IMR-90 (cell line): ENCODE measurements at regions not wholly inside any gene's neighbourhood (a gene's known extent, or its start where the extent isn't known, plus 50 kb on each side); places are given as distances from the start of the nearest gene placed in this dataset.

Source experiments
- ATAC-seq: fragments of 200-7000 bp; cut with Tn5 transposase; 2 replicates; pipeline ENCODE4 v1.9.1; 2020; ENCODE audit warnings: low read depth, mild to moderate bottlenecking, moderate library complexity
- BruUV-seq: library from RNA; stranded (reverse); fragments of 400-500 nt; replicated peaks from 2 replicates; lab custom pipeline; 2021; lab: Mats Ljungman, UMichigan
- CTCF ChIA-PET: fragments of 300-600 bp; formaldehyde crosslinking; extraction: SDS; loops from one replicate; lab custom pipeline; 2021; ENCODE audit warnings: antibody characterized with exemption; lab: Yijun Ruan, JAX
- POLR2A ChIA-PET: fragments of 300-600 bp; sonication (Branson Sonifier 250); formaldehyde crosslinking; loops from one replicate; lab custom pipeline; 2022; ENCODE audit warnings: antibody characterized with exemption; ENCODE audit not compliant: unreplicated experiment; lab: Charles Lee
- DNase-seq: peaks from one replicate; pipeline ENCODE4 v3.0.0; 2013
- H2AFZ ChIP-seq: replicated peaks from 2 replicates; pipeline ENCODE3; 2013; ENCODE audit warnings: low read length, mild to moderate bottlenecking; ENCODE audit not compliant: poor library complexity
- H2AK5ac ChIP-seq: 2 replicates; pipeline ENCODE4 v1.6.1; 2013; ENCODE audit warnings: low read depth, low read length, inconsistent platforms
- H2AK9ac ChIP-seq: replicated peaks from 2 replicates; pipeline ENCODE3; 2013; ENCODE audit warnings: mild to moderate bottlenecking, low read depth, low read length, moderate library complexity; ENCODE audit not compliant: poor library complexity
- H2BK120ac ChIP-seq: 2 replicates; pipeline ENCODE4 v1.6.1; 2013; ENCODE audit warnings: low read depth, low read length, inconsistent platforms
- H2BK15ac ChIP-seq: 3 replicates; pipeline ENCODE4 v1.6.1; 2013; ENCODE audit warnings: low read depth, low read length, inconsistent platforms
- H2BK20ac ChIP-seq: 2 replicates; pipeline ENCODE4 v1.6.1; 2013; ENCODE audit warnings: low read depth, mild to moderate bottlenecking, inconsistent platforms, low read length, moderate library complexity
- H2BK5ac ChIP-seq: 2 replicates; pipeline ENCODE4 v1.6.1; 2013; ENCODE audit warnings: mild to moderate bottlenecking, low read depth, low read length, inconsistent platforms; ENCODE audit not compliant: poor library complexity, severe bottlenecking
- H3K14ac ChIP-seq: replicated peaks from 2 replicates; pipeline ENCODE4 v1.6.1; 2013; ENCODE audit warnings: low read depth, low read length, inconsistent platforms
- H3K18ac ChIP-seq: 2 replicates; pipeline ENCODE4 v1.6.1; 2013; ENCODE audit warnings: low read depth, low read length, control low read depth
- H3K23ac ChIP-seq: 2 replicates; pipeline ENCODE4 v1.6.1; 2013; ENCODE audit warnings: low read depth, low read length, inconsistent platforms
- H3K27ac ChIP-seq: 2 replicates; pipeline ENCODE4 v1.5.1; 2013; ENCODE audit warnings: mild to moderate bottlenecking, control low read depth, low read length; ENCODE audit not compliant: insufficient read depth
- H3K27me3 ChIP-seq: 2 replicates; pipeline ENCODE4 v1.6.1; 2013; ENCODE audit warnings: low read length; ENCODE audit not compliant: control insufficient read depth, insufficient read depth
- H3K36me3 ChIP-seq: 2 replicates; pipeline ENCODE4 v1.6.1; 2013; ENCODE audit warnings: low read length, mixed read lengths; ENCODE audit not compliant: control insufficient read depth, insufficient read depth
- H3K4ac ChIP-seq: 2 replicates; pipeline ENCODE4 v1.6.1; 2013; ENCODE audit warnings: low read depth, low read length, inconsistent platforms
- H3K4me1 ChIP-seq: 2 replicates; pipeline ENCODE4 v1.6.1; 2013; ENCODE audit warnings: low read length, mixed read lengths; ENCODE audit not compliant: control insufficient read depth, insufficient read depth
- H3K4me2 ChIP-seq: 2 replicates; pipeline ENCODE4 v1.6.1; 2013; ENCODE audit warnings: low read depth, mild to moderate bottlenecking, control low read depth, low read length, moderate library complexity
- H3K4me3 ChIP-seq: 2 replicates; pipeline ENCODE4 v1.5.1; 2013; ENCODE audit warnings: low read depth, mild to moderate bottlenecking, control low read depth, low read length, moderate library complexity; ENCODE audit not compliant: insufficient read depth
- H3K56ac ChIP-seq: 2 replicates; pipeline ENCODE4 v1.6.1; 2013; ENCODE audit warnings: low read length, inconsistent platforms; ENCODE audit not compliant: insufficient read depth; ENCODE audit errors: extremely low read depth
- H3K79me1 ChIP-seq, 2 experiments: 2 replicates each; pipeline ENCODE4 v1.6.1; 2013; ENCODE audit warnings: low read length in 2 of 2, inconsistent platforms in 1 of 2, low read depth in 1 of 2
- H3K9ac ChIP-seq: 2 replicates; pipeline ENCODE4 v1.6.1; 2013; ENCODE audit warnings: low read depth, low read length, control low read depth
- H3K9me1 ChIP-seq: 2 replicates; pipeline ENCODE4 v1.6.1; 2013; ENCODE audit warnings: low read length, inconsistent platforms; ENCODE audit not compliant: insufficient read depth
- H3K9me3 ChIP-seq: 2 replicates; pipeline ENCODE4 v1.6.1; 2013; ENCODE audit warnings: low read length; ENCODE audit not compliant: control insufficient read depth, insufficient read depth
- H4K20me1 ChIP-seq: 2 replicates; pipeline ENCODE4 v1.6.1; 2013; ENCODE audit warnings: low read length, inconsistent platforms; ENCODE audit not compliant: insufficient read depth
- H4K5ac ChIP-seq: 2 replicates; pipeline ENCODE4 v1.6.1; 2013; ENCODE audit warnings: mild to moderate bottlenecking, low read depth, low read length, control low read depth
- H4K8ac ChIP-seq, 2 experiments: 2 replicates each; pipeline ENCODE4 v1.6.1; 2013; ENCODE audit warnings: low read depth in 2 of 2, low read length in 2 of 2, control low read depth in 1 of 2, inconsistent platforms in 1 of 2
- H4K91ac ChIP-seq: 2 replicates; pipeline ENCODE4 v1.6.1; 2013; ENCODE audit warnings: low read depth, low read length, inconsistent platforms; ENCODE audit not compliant: insufficient read depth
- CEBPB ChIP-seq: IDR thresholded peaks from 2 replicates; pipeline ENCODE4 v1.6.1; 2012; ENCODE audit warnings: low read depth, low read length, improper control_type of control experiment
- ELK1 ChIP-seq: fragments of 150-350 bp; IDR thresholded peaks from 2 replicates; pipeline ENCODE4 v1.6.1; 2016; ENCODE audit warnings: low read depth, mild to moderate bottlenecking, low read length, moderate library complexity, borderline replicate concordance
- NFE2L2 ChIP-seq: fragments of 150-350 bp; IDR thresholded peaks from 2 replicates; pipeline ENCODE4 v1.6.1; 2016; ENCODE audit warnings: low read depth, mild to moderate bottlenecking, low read length
- WGBS, 2 experiments: methylation state at CpG; one replicate each; pipeline versions ENCODE4 v1.1.5 to v1.1.7; 2013; ENCODE audit warnings: missing lambda C conversion rate in 2 of 2; ENCODE audit not compliant: insufficient read length in 1 of 2; ENCODE audit errors: extremely low coverage in 2 of 2; 5-methylcytosine and 5-hydroxymethylcytosine counted together
- dilution Hi-C: fragments of 300-500 bp; cut with HindIII; formaldehyde crosslinking; loops from one replicate; pipeline ENCODE4 v1.14.3; 2018; ENCODE audit warnings: low sequenced_read_pairs; ENCODE audit not compliant: unreplicated experiment
- in situ Hi-C: fragments of 300-500 bp; cut with MboI; formaldehyde crosslinking; loops from 3 replicates; pipeline ENCODE4 v1.14.3; 2019; ENCODE audit warnings: low sequenced_read_pairs, inconsistent platforms, mixed read lengths
- intact Hi-C: fragments of 100-400 bp; cut with micrococcal nuclease; formaldehyde crosslinking; loops from 2 replicates; pipeline ENCODE4 v1.10.0; 2022

DNA sequence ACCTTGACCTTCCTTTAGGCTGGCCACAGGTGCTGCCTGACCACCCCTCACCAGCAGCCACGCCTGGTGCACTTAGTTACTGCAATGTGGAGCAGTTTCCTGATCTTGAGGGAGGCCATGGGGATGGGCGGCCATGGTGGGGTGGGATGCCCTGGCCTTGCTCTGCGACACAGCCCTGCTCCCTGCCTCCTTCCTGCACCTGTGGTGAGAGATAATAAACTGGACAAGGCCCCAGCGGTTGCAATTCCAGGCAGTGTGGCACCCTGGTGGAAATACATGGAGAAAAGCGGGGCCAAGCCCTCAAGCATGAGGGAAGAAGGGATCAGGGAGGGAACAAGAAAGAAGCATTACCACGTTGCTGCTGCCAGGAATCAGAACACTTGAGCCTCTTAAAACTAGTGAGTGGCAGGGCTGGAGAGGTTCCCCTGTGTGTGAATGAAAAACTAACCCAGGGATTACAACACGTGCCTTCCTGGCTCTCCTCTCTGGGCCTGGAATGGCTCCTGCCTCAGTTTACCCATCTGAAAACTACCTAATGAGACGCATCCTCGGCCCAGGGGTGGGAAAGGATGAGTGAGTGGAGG, 213.2 kb downstream of the LY86 start:
- H2BK120ac ChIP-seq = no peak overlapping the region
- POLR2A ChIA-PET = no interaction called here
- H3K23ac ChIP-seq = no peak overlapping the region
- no peak overlapping the region for H2BK5ac ChIP-seq
- H2AFZ ChIP-seq = no peak overlapping the region
- no peak overlapping the region for H3K4me2 ChIP-seq
- in situ Hi-C loops = no loop called here
- TF ChIP-seq NFE2L2 = no peak
- TF ChIP-seq CEBPB = no peak
- TF ChIP-seq ELK1 = no peak
- H3K27me3 ChIP-seq = peaks cover 13% of the 10 kb centered on the region; the same call in 1 of the 2 replicates
- H4K20me1 ChIP-seq = no peaks in the 10 kb centered on the region
- H3K18ac ChIP-seq = no peak overlapping the region
- no peaks in the 10 kb centered on the region for H3K9me1 ChIP-seq
- ATAC-seq (no peak), DNase-seq (no peak)
- H2AK5ac ChIP-seq = no peak overlapping the region
- no peaks in the 10 kb centered on the region for H3K4me1 ChIP-seq
- no peak overlapping the region for H2BK20ac ChIP-seq
- CTCF ChIA-PET = no interaction called here
- H2BK15ac ChIP-seq = no peak overlapping the region
- H3K4me3 ChIP-seq = no peak overlapping the region
- no peaks in the 10 kb centered on the region for H3K79me1 ChIP-seq
- no peaks in the 10 kb centered on the region for H3K36me3 ChIP-seq
- intact Hi-C loops = no loop called here
- dilution Hi-C loops = no loop called here
- H4K5ac ChIP-seq = no peak overlapping the region
- no peak overlapping the region for H4K91ac ChIP-seq
- H3K14ac ChIP-seq = no peak overlapping the region
- H3K4ac ChIP-seq = no peak overlapping the region
- H3K9ac ChIP-seq = no peak overlapping the region
- no peak overlapping the region for H4K8ac ChIP-seq
- no peak overlapping the region for H3K56ac ChIP-seq
- BruUV-seq = no TSS peak
- WGBS, 2 experiments = 70% methylated on average over 3 of the region's 9 CpGs; no CpG with 5 or more reads in 1 of the 2 experiments
- H3K27ac ChIP-seq = no peak overlapping the region
- no peak overlapping the region for H2AK9ac ChIP-seq
- peaks cover 2% of the 10 kb centered on the region; the same call in 1 of the 2 replicates for H3K9me3 ChIP-seq
